HCT116 (cell line): ENCODE measurements at regions not wholly inside any gene's neighbourhood (a gene's known extent, or its start where the extent isn't known, plus 50 kb on each side); places are given as distances from the start of the nearest gene placed in this dataset.

Experiments
- ATAC-seq: fragments of 200-7000 bp; cut with Tn5 transposase; 2 replicates; pipeline ENCODE4 v1.9.1; 2020; ENCODE audit warnings: mild to moderate bottlenecking, moderate library complexity
- BruUV-seq: library from RNA; stranded (reverse); fragments of 400-500 nt; replicated peaks from 2 replicates; lab custom pipeline; 2021; lab: Mats Ljungman, UMichigan
- CTCF ChIA-PET: fragments of 300-600 bp; sonication (Branson Sonifier 250); formaldehyde crosslinking; loops from one replicate; lab custom pipeline; 2021; ENCODE audit warnings: antibody characterized with exemption; lab: Charles Lee
- POLR2A ChIA-PET: fragments of 300-600, 350-600 bp; sonication (Branson Sonifier 250); formaldehyde crosslinking; loops from one replicate; lab custom pipeline; 2021; ENCODE audit warnings: antibody characterized with exemption; lab: Charles Lee
- RAD21 ChIA-PET, 2 experiments: fragments of 300-600 bp; sonication (Branson Sonifier 250); formaldehyde crosslinking; loops; one replicate each; lab custom pipeline; 2023; ENCODE audit warnings: low total read pairs in 2 of 2; ENCODE audit not compliant: uncharacterized antibody in 2 of 2, unreplicated experiment in 2 of 2, low non-redundant PET in 1 of 2; lab: Charles Lee
- DNase-seq: peaks from one replicate; pipeline ENCODE4 v3.0.0-alpha.2; 2010; ENCODE audit warnings: low read depth, low spot score
- H2AFZ ChIP-seq: fragments of 200-600 bp; shearing (Covaris generic), sonication (generic); 2 replicates; pipeline ENCODE4 v1.6.1; 2017; ENCODE audit warnings: low read depth, mixed run types, mixed read lengths, antibody characterized with exemption, low read length; ENCODE audit not compliant: poor library complexity, severe bottlenecking
- H3K27ac ChIP-seq: 2 replicates; pipeline ENCODE4 v1.5.1; 2012; ENCODE audit warnings: low read depth, low read length
- H3K27me3 ChIP-seq: fragments of 200-600 bp; sonication (generic); 2 replicates; pipeline ENCODE4 v1.6.1; 2016; ENCODE audit warnings: mixed run types, low read length, mixed read lengths; ENCODE audit not compliant: insufficient read depth
- H3K36me3 ChIP-seq, 2 experiments: fragments of 200-500 bp in 1 of 2; fragments of 200-600 bp in 1 of 2; sonication (Bioruptor generic) in 1 of 2; sonication (generic) in 1 of 2; 2 replicates each; pipeline versions ENCODE4 v1.5.1 to v1.6.1; 2014 to 2016; ENCODE audit warnings: low read length in 2 of 2, inconsistent platforms in 1 of 2, mixed read lengths in 1 of 2, mixed run types in 1 of 2; ENCODE audit not compliant: insufficient read depth in 2 of 2, control insufficient read depth in 1 of 2
- H3K4me1 ChIP-seq, 2 experiments: fragments of 200-600 bp in 1 of 2; sonication (generic) in 1 of 2; 2 replicates each; pipeline versions ENCODE4 v1.5.1 to v1.6.1; 2012 to 2017; ENCODE audit warnings: low read length in 2 of 2, inconsistent platforms in 1 of 2, mild to moderate bottlenecking in 1 of 2, mixed read lengths in 1 of 2, mixed run types in 1 of 2, moderate library complexity in 1 of 2; ENCODE audit not compliant: insufficient read depth in 2 of 2, control insufficient read depth in 1 of 2
- H3K4me2 ChIP-seq: fragments of 200-600 bp; sonication (generic); 2 replicates; pipeline ENCODE4 v1.6.1; 2017; ENCODE audit warnings: mixed run types, low read length, mixed read lengths
- H3K4me3 ChIP-seq, 2 experiments: fragments of 200-600 bp in 1 of 2; sonication (generic) in 1 of 2; replicated peaks in 1 of 2; 2 replicates each; pipeline ENCODE4 v1.5.1; 2011 to 2016; ENCODE audit warnings: low read length in 2 of 2, control low read depth in 1 of 2, low read depth in 1 of 2, mild to moderate bottlenecking in 1 of 2, mixed read lengths in 1 of 2, mixed run types in 1 of 2
- H3K79me2 ChIP-seq: fragments of 200-600 bp; sonication (generic); 2 replicates; pipeline ENCODE4 v1.6.1; 2017; ENCODE audit warnings: mild to moderate bottlenecking, mixed run types, low read length, moderate library complexity, mixed read lengths; ENCODE audit not compliant: insufficient read depth
- H3K9ac ChIP-seq: fragments of 200-600 bp; sonication (generic); 2 replicates; pipeline ENCODE4 v1.6.1; 2016; ENCODE audit warnings: low read length, mixed read lengths
- H3K9me2 ChIP-seq: fragments of 200-600 bp; sonication (generic), shearing (Covaris generic); 2 replicates; pipeline ENCODE4 v1.6.1; 2017; ENCODE audit warnings: mixed run types, mild to moderate bottlenecking, moderate library complexity; ENCODE audit not compliant: insufficient read depth
- H3K9me3 ChIP-seq, 2 experiments: fragments of 200-500 bp in 1 of 2; fragments of 200-600 bp in 1 of 2; sonication (Bioruptor generic) in 1 of 2; sonication (generic) in 1 of 2; 2 replicates each; pipeline ENCODE4 v1.6.1; 2014 to 2017; ENCODE audit warnings: low read length in 2 of 2, mixed read lengths in 2 of 2, inconsistent platforms in 1 of 2, low read depth in 1 of 2, mild to moderate bottlenecking in 1 of 2, mixed run types in 1 of 2, moderate library complexity in 1 of 2; ENCODE audit not compliant: control insufficient read depth in 1 of 2, insufficient read depth in 1 of 2
- H4K20me1 ChIP-seq: fragments of 200-600 bp; sonication (generic), shearing (Covaris generic); 2 replicates; pipeline ENCODE4 v1.6.1; 2017; ENCODE audit warnings: mixed run types, mild to moderate bottlenecking, moderate library complexity; ENCODE audit not compliant: insufficient read depth
- CBX3 ChIP-seq: IDR thresholded peaks from 2 replicates; pipeline ENCODE4 v1.6.1; 2012; ENCODE audit warnings: low read depth
- CEBPB ChIP-seq: IDR thresholded peaks from 2 replicates; pipeline ENCODE4 v1.6.1; 2012; ENCODE audit warnings: low read depth
- FOSL1 ChIP-seq: IDR thresholded peaks from 2 replicates; pipeline ENCODE4 v1.6.1; 2012; ENCODE audit warnings: low read depth
- SP1 ChIP-seq: IDR thresholded peaks from 2 replicates; pipeline ENCODE4 v1.6.1; 2012; ENCODE audit warnings: low read depth
- intact Hi-C: fragments of 100-400 bp; cut with micrococcal nuclease; formaldehyde crosslinking; loops from 2 replicates; pipeline ENCODE4 v1.10.0; 2022

DNA sequence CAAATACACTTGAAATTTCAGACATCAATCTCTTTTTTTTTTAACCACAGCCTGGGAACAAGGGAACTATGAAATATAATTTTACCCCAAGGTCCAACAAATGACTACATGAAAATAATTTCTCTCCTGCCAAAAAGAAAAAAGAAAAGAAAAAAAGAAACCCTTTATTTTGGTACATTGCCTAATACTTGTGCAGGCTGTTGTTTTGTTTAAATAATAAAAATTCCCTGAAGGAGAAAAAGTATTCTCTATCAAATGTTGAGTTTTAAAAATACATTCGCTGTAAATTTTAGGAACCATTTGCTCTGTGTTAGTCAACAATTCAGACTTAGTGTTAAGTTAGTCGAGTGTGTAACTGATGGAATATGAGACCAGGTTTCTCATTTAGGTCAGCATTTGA, 155.4 kb downstream of the PRDM6 start:
- no peaks in the 10 kb centered on the region for H4K20me1 ChIP-seq
- TF ChIP-seq CEBPB, result no peak
- no peak for TF ChIP-seq CBX3
- no peak for TF ChIP-seq FOSL1
- no peak for TF ChIP-seq SP1
- TF ChIP-seq, all 23 proteins: peak for 0
- no TSS peak for BruUV-seq
- H3K79me2 ChIP-seq, result no peaks in the 10 kb centered on the region
- intact Hi-C loops, result no loop called here
- no peak overlapping the region for H3K9ac ChIP-seq
- H3K9me3 ChIP-seq, result no peaks in the 10 kb centered on the region
- H3K4me1 ChIP-seq, result no peaks in the 10 kb centered on the region
- DNase-seq (no peak), ATAC-seq (no peak)
- no peaks in the 10 kb centered on the region for H3K9me2 ChIP-seq
- no peaks in the 10 kb centered on the region for H3K27me3 ChIP-seq
- no peaks in the 10 kb centered on the region for H3K36me3 ChIP-seq
- no peak overlapping the region for H3K4me3 ChIP-seq
- no peak overlapping the region for H3K27ac ChIP-seq
- POLR2A ChIA-PET, result no interaction called here
- no peak overlapping the region for H3K4me2 ChIP-seq
- CTCF ChIA-PET, result no interaction called here
- H2AFZ ChIP-seq, result no peak overlapping the region
- RAD21 ChIA-PET, result no interaction called here
